K562 (cell line): ENCODE measurements at regions not wholly inside any gene's neighbourhood (a gene's known extent, or its start where the extent isn't known, plus 50 kb on each side); places are given as distances from the start of the nearest gene placed in this dataset.

Experiments
- ATAC-seq: fragments of 200-7000 bp; cut with Tn5 transposase; 3 replicates; pipeline ENCODE4 v1.9.1; 2020; ENCODE audit warnings: moderate library complexity
- BruUV-seq: library from RNA; stranded (reverse); fragments of 400-500 nt; replicated peaks from 2 replicates; lab custom pipeline; 2021; lab: Mats Ljungman, UMichigan
- CTCF ChIA-PET: fragments of 300-600 bp; formaldehyde crosslinking; extraction: SDS; loops from one replicate; lab custom pipeline; 2021; ENCODE audit warnings: low intra/inter-chr PET ratio; lab: Yijun Ruan, JAX
- POLR2A ChIA-PET: fragments of 300-600, 350-650 bp; sonication (Branson Sonifier 250); formaldehyde crosslinking; extraction: SDS; loops from one replicate; lab custom pipeline; 2021; ENCODE audit warnings: antibody characterized with exemption, inconsistent platforms; lab: Yijun Ruan, JAX
- DNase-seq, 4 experiments: peaks; one replicate each; pipeline versions ENCODE4 v3.0.0 to v3.0.0-alpha.2; 2011 to 2018; ENCODE audit warnings: low spot score in 3 of 4, mixed read lengths in 3 of 4; ENCODE audit errors: extremely low read depth in 1 of 4
- FAIRE-seq: peaks from 2 replicates; lab custom pipeline; 2011; peaks lifted over from hg19 to GRCh38; lab: Jason Lieb, UNC
- H2AFZ ChIP-seq: 2 replicates; pipeline ENCODE4 v1.6.0; 2011; ENCODE audit warnings: low read depth, low read length, control low read depth, inconsistent platforms
- H3K27ac ChIP-seq: fragments of 200-600 bp; 3 replicates; pipeline ENCODE4 v1.8.0; 2011; ENCODE audit warnings: low read depth, mild to moderate bottlenecking, control low read depth, inconsistent platforms, low read length, moderate library complexity, mixed read lengths; ENCODE audit errors: extremely low read depth
- H3K27me3 ChIP-seq, 2 experiments: fragments of 300-600 bp in 1 of 2; 2 replicates in 1 of 2; 3 replicates in 1 of 2; pipeline versions ENCODE4 v1.6.0 to v1.8.0; 2011; ENCODE audit warnings: inconsistent platforms in 2 of 2, low read length in 2 of 2, mild to moderate bottlenecking in 1 of 2, mixed read lengths in 1 of 2, moderate library complexity in 1 of 2; ENCODE audit not compliant: control insufficient read depth in 2 of 2, insufficient read depth in 2 of 2
- H3K36me3 ChIP-seq: fragments of 300-600 bp; 3 replicates; pipeline ENCODE4 v1.8.0; 2011; ENCODE audit warnings: mild to moderate bottlenecking, low read length, inconsistent platforms; ENCODE audit not compliant: control insufficient read depth, insufficient read depth
- H3K4me1 ChIP-seq, 2 experiments: fragments of 200-600 bp in 1 of 2; replicated peaks in 1 of 2; 2 replicates in 1 of 2; 3 replicates in 1 of 2; pipeline versions ENCODE4 v1.5.1 to v1.8.0; 2011; ENCODE audit warnings: inconsistent platforms in 2 of 2, low read length in 2 of 2, mild to moderate bottlenecking in 1 of 2, mixed read lengths in 1 of 2, moderate library complexity in 1 of 2; ENCODE audit not compliant: control insufficient read depth in 2 of 2, insufficient read depth in 2 of 2
- H3K4me2 ChIP-seq: 2 replicates; pipeline ENCODE4 v1.6.1; 2011; ENCODE audit warnings: low read length, control low read depth, inconsistent platforms, mixed read lengths; ENCODE audit not compliant: insufficient read depth
- H3K4me3 ChIP-seq: fragments of 200-600 bp; sonication (generic), shearing (Covaris generic); 2 replicates; pipeline ENCODE4 v1.5.1; 2016; ENCODE audit warnings: control low read depth, inconsistent platforms
- H3K79me2 ChIP-seq: fragments of 200-600 bp; 3 replicates; pipeline ENCODE4 v1.8.0; 2011; ENCODE audit warnings: low read length, inconsistent platforms; ENCODE audit not compliant: control insufficient read depth, insufficient read depth
- H3K9ac ChIP-seq, 2 experiments: 2 replicates each; pipeline versions ENCODE4 v1.6.0 to v1.6.1; 2011; ENCODE audit warnings: low read depth in 2 of 2, low read length in 2 of 2, control low read depth in 1 of 2, inconsistent platforms in 1 of 2, mild to moderate bottlenecking in 1 of 2, mixed read lengths in 1 of 2; ENCODE audit not compliant: insufficient read depth in 1 of 2
- H3K9me1 ChIP-seq: one replicate; pipeline ENCODE4 v1.6.0; 2011; ENCODE audit warnings: inconsistent platforms, mild to moderate bottlenecking, low read length, moderate library complexity; ENCODE audit not compliant: control insufficient read depth, insufficient read depth
- H3K9me3 ChIP-seq: replicated peaks from 2 replicates; pipeline ENCODE4 v1.5.1; 2011; ENCODE audit warnings: low read depth, low read length, inconsistent platforms; ENCODE audit not compliant: control insufficient read depth, insufficient read depth
- H4K20me1 ChIP-seq: replicated peaks from 2 replicates; pipeline ENCODE4 v1.6.1; 2011; ENCODE audit warnings: low read length, inconsistent platforms, mixed read lengths; ENCODE audit not compliant: control insufficient read depth, insufficient read depth
- ARNT ChIP-seq, 2 experiments: fragments of 450-650 bp; IDR thresholded peaks; 2 replicates each; pipeline ENCODE4 v1.6.1; 2016; ENCODE audit warnings: mild to moderate bottlenecking in 1 of 2
- BCL6 ChIP-seq: fragments of 250-450 bp; sonication (Bioruptor Pico); IDR thresholded peaks from 2 replicates; pipeline ENCODE4 v1.4.0; 2020
- COPS2 ChIP-seq: fragments of 450-650 bp; conservative IDR thresholded peaks from 2 replicates; pipeline ENCODE4 v1.6.1; 2016; ENCODE audit warnings: mild to moderate bottlenecking, moderate library complexity
- DPF2 ChIP-seq: fragments of 450-650 bp; IDR thresholded peaks from 2 replicates; pipeline ENCODE4 v1.6.1; 2016
- ELK1 ChIP-seq: sonication (generic); formaldehyde crosslinking; IDR thresholded peaks from 2 replicates; pipeline ENCODE4 v1.8.1; 2022; ENCODE audit warnings: missing genetic modification reagents
- HMBOX1 ChIP-seq: sonication (generic); IDR thresholded peaks from 2 replicates; pipeline ENCODE4 v1.6.1; 2016
- KAT7 ChIP-seq: sonication (generic); formaldehyde crosslinking; IDR thresholded peaks from 2 replicates; pipeline ENCODE4 v1.8.0; 2022; ENCODE audit warnings: missing genetic modification reagents, mild to moderate bottlenecking, borderline replicate concordance
- MTA2 ChIP-seq: fragments of 450-650 bp; IDR thresholded peaks from 2 replicates; pipeline ENCODE4 v1.6.1; 2016; ENCODE audit warnings: low read depth
- MYNN ChIP-seq, 2 experiments: sonication (generic); formaldehyde crosslinking in 1 of 2; IDR thresholded peaks; 2 replicates each; pipeline versions ENCODE4 v1.5.0 to v1.6.1; 2016 to 2020; ENCODE audit warnings: antibody characterized with exemption in 1 of 2, missing genetic modification reagents in 1 of 2
- POLR3G ChIP-seq: IDR thresholded peaks from 2 replicates; pipeline ENCODE4 v1.6.1; 2011; ENCODE audit not compliant: insufficient read length, insufficient replicate concordance; ENCODE audit errors: extremely low read depth
- RERE ChIP-seq: sonication (generic); formaldehyde crosslinking; IDR thresholded peaks from 2 replicates; pipeline ENCODE4 v1.8.0; 2023; ENCODE audit warnings: missing genetic modification reagents, mild to moderate bottlenecking, borderline replicate concordance
- TAF15 ChIP-seq: fragments of 200-400 bp; formaldehyde crosslinking; IDR thresholded peaks from 2 replicates; pipeline ENCODE4 v1.6.1; 2017; ENCODE audit warnings: mild to moderate bottlenecking, low read depth, low read length, moderate library complexity
- ZNF184 ChIP-seq: sonication (generic); formaldehyde crosslinking; IDR thresholded peaks from 2 replicates; pipeline ENCODE4 v1.5.0; 2020; ENCODE audit warnings: missing genetic modification reagents
- ZNF512 ChIP-seq: IDR thresholded peaks from 2 replicates; pipeline ENCODE4 v1.6.1; 2016; ENCODE audit warnings: missing genetic modification characterization, missing compliant biosample characterization
- ZNF561 ChIP-seq: fragments of 450-650 bp; formaldehyde crosslinking; conservative IDR thresholded peaks from 2 replicates; pipeline ENCODE4 v1.4.0; 2020; ENCODE audit warnings: mild to moderate bottlenecking, moderate library complexity
- ZNF695 ChIP-seq: fragments of 450-650 bp; formaldehyde crosslinking; IDR thresholded peaks from 2 replicates; pipeline ENCODE4 v1.4.0; 2020; ENCODE audit warnings: mild to moderate bottlenecking, moderate library complexity
- WGBS: fragments of 100-300 bp; shearing (Covaris generic); methylation state at CpG from one replicate; pipeline ENCODE4 v1.1.6; 2016; ENCODE audit warnings: low coverage, mixed read lengths; ENCODE audit not compliant: insufficient coverage; ENCODE audit errors: missing lambda C conversion rate; 5-methylcytosine and 5-hydroxymethylcytosine counted together
- in situ Hi-C: fragments of 300-500 bp; cut with MboI; formaldehyde crosslinking; loops from 4 replicates; pipeline ENCODE4 v1.15.0; 2018; ENCODE audit warnings: inconsistent platforms, mixed read lengths
- intact Hi-C: fragments of 100-400 bp; cut with micrococcal nuclease; formaldehyde crosslinking; loops from 2 replicates; pipeline ENCODE4 v1.14.2; 2022

GRCh38 chrX:129359269-129359668 is 164.0 kb downstream of the SMARCA1 start:
- H3K9me1 ChIP-seq, result no peaks in the 10 kb centered on the region
- H4K20me1 ChIP-seq, result no peaks in the 10 kb centered on the region
- H3K4me3 ChIP-seq, result no peak overlapping the region
- ATAC-seq, result no peak
- POLR2A ChIA-PET, result no interaction called here
- CTCF ChIA-PET, result no interaction called here
- no peaks in the 10 kb centered on the region for H3K27me3 ChIP-seq
- in situ Hi-C loops, result no loop called here
- H3K27ac ChIP-seq, result no peak overlapping the region
- no peak overlapping the region for H3K4me2 ChIP-seq
- H3K9me3 ChIP-seq, result no peaks in the 10 kb centered on the region
- H3K36me3 ChIP-seq, result no peaks in the 10 kb centered on the region
- intact Hi-C loops, result no loop called here
- no peak overlapping the region for H2AFZ ChIP-seq
- no TSS peak for BruUV-seq
- DNase-seq, result no peak
- H3K4me1 ChIP-seq, result no peaks in the 10 kb centered on the region
- WGBS, result 0% methylated on average over 2 of the region's 2 CpGs
- FAIRE-seq, result no peak
- H3K79me2 ChIP-seq, result no peaks in the 10 kb centered on the region
- H3K9ac ChIP-seq, result no peak overlapping the region
- no peak for TF ChIP-seq ARNT (IDR thresholded peaks at IDR 0.05)
- no peak for TF ChIP-seq TAF15
- no peak for TF ChIP-seq HMBOX1
- TF ChIP-seq RERE (CRISPR knock-in tag), result no peak
- no peak for TF ChIP-seq DPF2
- TF ChIP-seq KAT7, result no peak
- no peak for TF ChIP-seq POLR3G
- no peak for TF ChIP-seq ZNF695
- no peak for TF ChIP-seq MTA2
- TF ChIP-seq ZNF512, result no peak
- no peak for TF ChIP-seq BCL6
- no peak for TF ChIP-seq ZNF561
- TF ChIP-seq MYNN (IDR thresholded peaks at IDR 0.05), result no peak
- TF ChIP-seq MYNN (CRISPR knock-in tag; IDR thresholded peaks at IDR 0.05), result no peak
- TF ChIP-seq ZNF184 (CRISPR knock-in tag), result no peak
- TF ChIP-seq ELK1 (CRISPR knock-in tag), result no peak
- TF ChIP-seq COPS2, result no peak
